SKM-1 treated with dmso at 0.1 percent for 144 hours (cell line): ENCODE measurements at regions not wholly inside any gene's neighbourhood (a gene's known extent, or its start where the extent isn't known, plus 50 kb on each side); places are given as distances from the start of the nearest gene placed in this dataset.

ENCODE experiments used
- DNase-seq: peaks from one replicate; lab custom pipeline; 2025; ENCODE audit not compliant: unreplicated experiment; lab: John Stamatoyannopoulos, UW

- no peak for DNase-seq
Observed at GRCh38 chr10:3433131-3433530, 260.5 kb upstream of the PITRM1 start.

GRCh38 chr10:3432081-3432825 lies 259.7 kb upstream of the PITRM1 start:
- no peak for DNase-seq

- DNase-seq: no peak
Observed at GRCh38 chr10:3430501-3430900, 257.9 kb upstream of the PITRM1 start.

- no peak for DNase-seq
Observed at GRCh38 chr10:3429676-3430075, 257.1 kb upstream of the PITRM1 start.

GRCh38 chr10:3428826-3429225 lies 256.2 kb upstream of the PITRM1 start:
- no peak for DNase-seq

- DNase-seq: no peak
Observed at GRCh38 chr10:3427950-3428354, 255.4 kb upstream of the PITRM1 start.

- DNase-seq: no peak
Observed at GRCh38 chr10:3427347-3427746, 254.8 kb upstream of the PITRM1 start.

- no peak for DNase-seq
Observed at GRCh38 chr10:3426190-3426845, 253.7 kb upstream of the PITRM1 start.

GRCh38 chr10:3425716-3426115 lies 253.1 kb upstream of the PITRM1 start:
- no peak for DNase-seq

GRCh38 chr10:3425261-3425660 lies 252.7 kb upstream of the PITRM1 start:
- DNase-seq: no peak

- DNase-seq: no peak
Observed at GRCh38 chr10:3424111-3424851, 251.7 kb upstream of the PITRM1 start.

- no peak for DNase-seq
Observed at GRCh38 chr10:3423384-3423783, 250.8 kb upstream of the PITRM1 start.

GRCh38 chr10:3422282-3422681 lies 249.7 kb upstream of the PITRM1 start:
- DNase-seq: no peak

- no peak for DNase-seq
Observed at GRCh38 chr10:3421537-3422257, 249.1 kb upstream of the PITRM1 start.

- DNase-seq: no peak
Observed at GRCh38 chr10:3420527-3421469, 248.2 kb upstream of the PITRM1 start.

GRCh38 chr10:3419719-3420495 lies 247.3 kb upstream of the PITRM1 start:
- no peak for DNase-seq

- DNase-seq: no peak
Observed at GRCh38 chr10:3418926-3419325, 246.3 kb upstream of the PITRM1 start.

GRCh38 chr10:3418041-3418754 lies 245.6 kb upstream of the PITRM1 start:
- DNase-seq: no peak

GRCh38 chr10:3417096-3417495 lies 244.5 kb upstream of the PITRM1 start:
- no peak for DNase-seq
